NCI-H1694 (cell line): ENCODE measurements at regions not wholly inside any gene's neighbourhood (a gene's known extent, or its start where the extent isn't known, plus 50 kb on each side); places are given as distances from the start of the nearest gene placed in this dataset.

ENCODE experiments used
- DNase-seq: peaks from one replicate; lab custom pipeline; 2025; lab: John Stamatoyannopoulos, UW

DNA sequence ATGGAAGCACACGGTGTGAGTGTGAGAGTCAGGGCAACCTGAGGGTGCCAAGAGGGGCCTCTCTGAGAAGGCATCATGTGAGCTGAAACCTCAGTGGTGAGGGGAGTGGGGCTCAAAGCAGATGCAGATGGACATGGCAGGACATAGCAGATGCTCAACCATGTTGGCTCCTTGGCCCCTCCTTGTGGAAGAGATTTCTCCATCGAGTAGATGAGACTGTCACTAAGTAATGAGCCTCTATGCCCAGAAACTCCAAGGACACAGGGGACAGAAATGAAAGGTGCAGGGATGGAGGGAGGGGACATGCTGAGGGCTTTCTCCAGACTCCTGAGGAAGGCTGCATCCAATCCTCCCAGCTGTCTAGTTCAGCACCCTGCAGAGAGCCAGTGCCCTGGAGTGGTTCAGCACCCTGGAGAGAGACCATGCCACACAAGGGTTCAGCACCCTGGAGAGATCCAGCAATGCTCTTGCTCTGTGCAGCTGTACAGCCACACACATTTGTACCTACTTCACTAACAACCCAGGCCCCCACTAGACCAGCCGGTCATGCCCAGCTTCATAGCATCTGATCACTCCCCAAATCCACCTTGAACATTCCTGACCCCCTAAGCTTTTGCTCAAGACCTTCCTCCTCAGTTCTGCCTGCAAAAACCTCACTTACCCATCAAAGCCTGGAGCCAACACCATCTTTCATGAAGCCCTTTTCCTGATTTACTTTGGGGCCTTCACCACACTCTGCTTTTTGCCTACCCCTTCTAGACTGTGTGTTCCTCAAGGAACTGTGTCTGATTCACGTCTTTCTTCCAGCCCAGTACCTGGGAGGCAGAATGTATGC, 252.0 kb downstream of the CTTN start:
- no peak for DNase-seq

DNA sequence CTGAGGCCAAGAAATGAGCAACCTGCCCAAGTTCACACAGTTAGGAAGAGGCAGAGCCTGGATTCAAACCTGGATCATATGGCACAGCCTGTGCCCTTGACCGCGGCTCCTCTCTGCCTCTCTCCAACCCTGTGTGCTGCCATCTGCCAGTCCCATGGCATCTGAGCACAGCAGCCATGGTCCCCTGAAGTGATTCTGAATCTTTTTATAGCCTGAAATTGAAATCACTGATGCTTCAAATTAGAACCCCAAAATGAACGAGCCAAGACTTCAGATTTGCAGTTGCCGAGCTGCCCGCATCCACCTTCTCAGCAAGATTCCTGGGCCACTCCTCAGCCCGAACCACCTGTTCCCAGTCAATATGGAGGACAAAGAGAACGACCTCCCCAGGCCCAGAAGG, 252.7 kb downstream of the CTTN start:
- no peak for DNase-seq

DNA sequence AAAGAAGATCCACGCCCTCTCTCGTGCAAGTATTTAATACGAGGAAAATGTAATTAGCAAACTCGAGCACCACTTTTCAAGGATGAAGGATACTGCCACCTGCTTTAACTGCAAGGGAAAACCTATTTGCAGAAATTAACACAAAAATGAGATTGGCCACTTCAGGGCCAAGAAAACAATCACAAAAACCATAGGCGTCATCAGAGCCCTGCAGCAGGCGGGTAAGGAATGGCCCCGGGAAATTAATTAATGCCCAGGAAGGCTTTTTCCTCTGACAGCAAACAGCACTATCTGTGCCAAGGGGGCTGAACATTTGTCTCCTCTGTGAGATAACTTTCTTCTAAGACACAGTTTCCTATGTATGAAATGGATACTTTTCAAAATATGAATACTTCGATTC, 255.7 kb downstream of the CTTN start:
- DNase-seq = no peak

DNA sequence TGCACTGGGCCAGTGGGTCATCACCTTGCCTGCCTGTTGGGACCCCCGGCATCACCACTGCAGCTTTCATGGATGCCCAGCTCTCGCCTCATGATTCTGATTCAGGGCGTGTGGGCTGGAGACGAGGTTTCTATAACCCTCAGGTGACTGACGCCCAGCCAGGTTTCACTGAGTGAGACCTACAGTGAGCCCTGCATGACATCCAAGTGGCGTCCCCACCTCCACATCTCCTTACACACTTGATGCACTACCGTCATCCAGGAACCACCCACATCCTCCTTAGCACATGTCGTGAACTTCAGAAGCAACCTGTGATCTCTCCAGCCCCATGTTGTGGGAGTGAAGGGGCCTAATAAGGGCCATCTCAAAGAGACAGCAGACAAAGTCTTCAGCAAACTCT, 257.5 kb downstream of the CTTN start:
- no peak for DNase-seq

GRCh38 chr11:70656252-70656651, 257.9 kb downstream of the CTTN start:
- no peak for DNase-seq

GRCh38 chr11:70660059-70660888, 261.9 kb downstream of the CTTN start:
- DNase-seq = no peak

- DNase-seq = no peak
Measured at GRCh38 chr11:70660889-70661197, 262.5 kb downstream of the CTTN start.

DNA sequence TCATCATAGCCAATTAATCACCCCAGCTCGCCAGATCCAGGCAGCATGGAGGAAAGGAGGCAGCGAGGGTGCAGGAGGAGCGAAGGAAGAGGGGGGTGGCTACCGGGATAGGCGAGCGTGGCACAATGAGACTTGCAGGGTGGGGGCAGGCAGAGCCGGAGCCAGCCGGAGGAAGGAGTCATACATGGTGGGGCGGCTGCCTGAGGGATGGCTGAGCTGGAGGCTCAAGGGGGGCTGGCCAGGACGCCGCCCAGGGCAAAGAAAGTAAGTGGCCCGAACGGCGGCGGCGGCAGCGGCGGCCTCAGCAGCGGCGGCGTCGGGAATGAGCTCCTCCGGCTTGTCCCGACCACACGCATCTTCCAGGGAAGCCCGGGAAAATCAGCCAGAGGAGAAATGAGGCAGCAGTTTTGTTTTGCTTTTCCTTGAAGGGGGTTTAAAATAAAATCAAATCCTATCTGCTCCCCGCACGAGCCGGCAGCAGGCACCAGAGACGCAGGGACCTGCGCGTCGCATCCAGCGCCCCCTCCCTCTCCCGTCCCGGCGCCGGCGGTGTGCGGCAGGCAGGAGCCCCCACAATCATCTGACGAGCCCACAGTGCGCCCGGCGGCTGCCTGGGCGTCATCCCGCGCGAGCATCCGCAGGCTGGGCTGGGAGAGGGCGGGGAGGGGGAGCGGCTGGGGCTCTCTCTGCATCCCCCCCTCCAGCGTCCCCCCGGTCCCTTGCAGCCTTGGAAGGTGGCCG, 263.6 kb downstream of the CTTN start:
- DNase-seq = no peak

GRCh38 chr11:70662691-70663098, 264.4 kb downstream of the CTTN start:
- DNase-seq = no peak

- DNase-seq = no peak
Measured at GRCh38 chr11:70663815-70664214, 265.5 kb downstream of the CTTN start.

GRCh38 chr11:70666311-70666710, 268.0 kb downstream of the CTTN start:
- DNase-seq = no peak

DNA sequence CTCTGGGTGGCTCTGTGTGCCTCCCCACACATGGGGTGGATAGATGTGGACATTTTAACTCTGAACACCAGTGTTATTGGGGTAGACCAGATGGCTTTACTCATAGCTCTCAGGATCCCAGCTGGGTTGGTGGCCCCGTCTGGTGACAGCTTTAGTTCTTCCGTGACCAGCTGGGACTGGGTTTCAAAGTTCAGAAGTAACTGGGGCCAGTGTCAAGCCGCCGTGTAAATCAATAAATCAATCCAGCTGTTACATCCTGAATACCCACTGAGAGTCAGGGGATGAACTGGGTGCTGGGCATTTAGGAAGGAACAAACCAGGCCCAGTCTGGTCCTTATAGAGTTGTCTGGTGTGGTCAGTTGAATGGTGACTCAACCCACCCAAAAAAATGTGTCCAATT, 269.4 kb downstream of the CTTN start:
- DNase-seq = no peak

DNA sequence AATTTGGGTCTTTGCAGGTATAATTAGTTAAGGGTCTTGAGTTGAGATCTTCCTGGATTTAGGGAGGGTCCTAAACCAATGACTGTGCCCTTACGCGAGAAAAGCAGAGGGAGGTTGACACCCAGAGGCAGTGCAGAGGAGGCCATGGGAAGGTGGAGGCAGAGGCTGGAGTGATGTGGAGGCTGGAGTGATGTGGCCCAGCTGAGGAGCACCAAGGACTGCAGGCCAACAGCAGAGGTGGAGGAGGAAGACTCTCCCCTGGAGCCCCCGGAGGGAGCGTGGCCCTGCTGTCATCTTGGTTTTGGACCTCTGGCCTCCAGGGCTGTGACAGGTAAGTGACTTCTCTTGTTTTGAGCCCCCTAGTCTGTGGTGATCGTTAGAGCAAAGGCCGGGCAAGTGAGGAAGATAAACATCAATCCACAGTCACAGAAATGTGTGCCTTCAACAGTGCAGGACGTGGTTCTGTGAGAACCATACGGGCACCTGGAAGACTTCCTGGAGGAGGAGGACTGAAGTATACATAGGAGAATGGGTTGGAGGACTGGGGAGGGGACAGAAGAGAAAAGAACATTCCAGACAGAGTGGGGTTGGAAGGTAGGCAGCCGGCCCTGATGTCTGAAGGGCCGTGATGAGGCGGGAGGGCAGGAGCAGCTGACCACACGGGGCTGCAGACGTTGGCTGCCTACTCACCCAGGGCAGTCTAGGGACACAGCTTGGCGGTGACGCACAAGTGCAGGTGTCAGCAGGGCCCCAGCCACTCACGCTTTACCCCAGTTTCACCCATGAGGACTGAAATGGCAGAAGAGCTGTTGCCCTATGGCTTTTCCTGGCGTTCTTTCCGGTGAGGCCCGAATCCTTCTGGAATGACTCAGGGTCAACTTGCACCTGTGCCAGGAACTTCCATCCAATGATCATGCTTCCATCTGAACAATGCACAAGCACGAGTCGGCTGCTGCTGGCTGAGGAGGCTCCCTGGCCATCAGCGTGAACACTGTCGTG, 270.2 kb downstream of the CTTN start:
- DNase-seq = no peak

- no peak for DNase-seq
Measured at GRCh38 chr11:70669281-70669680, 271.0 kb downstream of the CTTN start.

DNA sequence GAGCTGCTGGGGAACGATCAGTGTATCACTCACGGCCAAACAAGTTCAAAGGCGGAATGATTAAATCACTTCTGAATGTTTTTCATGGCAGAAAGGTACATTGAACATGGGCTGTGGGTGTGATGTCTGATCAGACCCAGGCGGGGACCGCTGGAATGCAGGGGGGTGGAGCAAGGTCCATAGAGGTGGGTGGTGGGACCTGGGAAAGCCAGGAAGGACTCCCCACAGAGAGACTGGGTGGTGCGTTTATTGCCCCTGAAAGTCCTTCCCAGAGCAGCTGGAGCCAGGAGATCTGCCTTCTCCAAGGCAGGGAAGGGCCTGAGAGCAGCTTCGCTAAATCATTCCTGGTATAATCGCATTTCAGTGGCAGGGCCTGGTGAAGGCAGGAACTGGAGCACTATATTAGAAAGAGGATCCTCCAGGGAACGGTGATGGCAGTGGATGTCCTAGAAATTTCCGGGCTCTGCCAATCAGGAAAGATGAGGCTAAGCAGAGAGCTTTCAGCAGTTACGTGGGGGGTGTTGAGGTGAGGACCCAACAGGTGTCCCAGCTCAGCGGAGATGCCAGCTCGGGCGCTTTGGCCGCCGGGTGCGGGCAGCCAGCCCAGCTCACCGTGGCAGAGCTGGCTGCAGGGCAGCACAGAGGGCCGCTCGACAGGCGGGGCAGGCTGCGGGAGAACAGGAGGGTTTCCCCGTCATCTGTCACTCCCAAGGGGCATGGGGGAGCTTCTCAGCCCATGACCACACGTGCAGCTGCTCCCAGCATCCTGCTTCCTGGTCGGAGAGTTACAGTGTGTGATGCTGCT, 271.7 kb downstream of the CTTN start:
- DNase-seq = no peak

DNA sequence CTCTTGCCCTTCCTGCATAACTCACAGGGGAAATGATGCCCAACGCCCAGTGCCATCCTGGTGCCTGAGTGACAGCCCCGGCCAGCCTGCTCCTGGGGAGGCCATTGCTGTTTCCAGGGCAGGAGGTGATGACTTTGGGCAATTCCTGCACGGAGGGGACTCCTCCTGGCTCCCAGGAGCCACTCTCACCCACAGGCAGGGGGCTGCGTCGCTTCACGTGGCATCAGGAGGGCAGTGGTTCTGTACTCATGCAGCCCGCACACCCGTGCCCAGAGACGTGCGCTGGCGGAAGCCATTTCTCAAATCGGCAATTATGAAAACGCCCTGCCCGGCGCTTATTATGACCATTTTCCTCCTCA, 272.3 kb downstream of the CTTN start:
- no peak for DNase-seq

GRCh38 chr11:70671083-70671482, 272.8 kb downstream of the CTTN start:
- DNase-seq = no peak

DNA sequence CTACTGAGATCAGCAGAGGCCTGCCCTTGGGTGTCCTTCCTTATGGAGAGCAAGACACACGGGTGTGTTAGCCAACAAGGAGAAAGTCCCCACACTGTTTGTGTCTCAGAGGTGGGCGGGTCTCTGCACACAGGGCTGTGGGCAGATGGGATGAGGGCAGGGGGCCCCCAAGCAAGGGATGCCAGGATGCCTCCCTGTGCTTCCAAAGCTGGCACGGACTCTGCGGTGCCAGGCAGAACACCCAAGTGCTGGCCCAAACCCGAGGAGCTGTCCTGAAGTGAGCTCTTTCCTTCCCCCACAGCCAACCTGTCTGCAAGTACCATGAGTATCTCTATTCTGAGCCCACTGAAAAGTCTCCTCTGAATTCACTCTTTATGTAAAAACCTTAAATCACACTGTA, 273.3 kb downstream of the CTTN start:
- no peak for DNase-seq

DNA sequence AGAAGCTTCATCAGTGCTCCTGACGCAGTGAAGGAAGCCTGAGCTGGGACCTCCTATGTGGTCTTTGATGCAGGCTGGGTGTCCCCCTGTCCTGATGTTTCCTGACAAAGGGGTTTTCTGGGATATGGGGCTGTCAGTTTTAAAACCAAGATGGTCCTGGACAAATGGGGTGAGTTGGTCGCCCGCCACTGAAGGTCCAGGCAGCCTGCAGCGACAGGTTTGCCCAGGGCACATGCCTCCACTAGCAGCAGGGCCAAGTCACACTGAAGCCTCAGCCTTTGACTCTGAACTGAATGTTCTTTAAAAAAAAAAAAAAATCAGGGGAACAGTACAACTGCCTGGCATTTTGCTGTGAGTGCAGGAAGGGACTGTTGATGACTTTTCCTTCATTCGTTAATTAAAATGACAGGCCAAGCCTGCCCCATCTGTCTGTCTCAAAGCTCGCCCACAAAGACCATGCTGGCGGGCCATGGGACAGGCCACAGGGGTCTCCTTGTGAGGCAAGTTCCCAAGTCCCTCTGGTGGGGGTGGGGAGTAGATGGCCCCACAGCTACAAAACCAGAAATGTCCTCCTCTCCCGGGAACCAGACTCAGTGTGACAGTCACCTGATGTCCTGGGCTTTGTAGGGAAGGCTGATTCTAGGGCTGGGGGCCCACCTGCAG, 274.8 kb downstream of the CTTN start:
- DNase-seq = no peak

DNA sequence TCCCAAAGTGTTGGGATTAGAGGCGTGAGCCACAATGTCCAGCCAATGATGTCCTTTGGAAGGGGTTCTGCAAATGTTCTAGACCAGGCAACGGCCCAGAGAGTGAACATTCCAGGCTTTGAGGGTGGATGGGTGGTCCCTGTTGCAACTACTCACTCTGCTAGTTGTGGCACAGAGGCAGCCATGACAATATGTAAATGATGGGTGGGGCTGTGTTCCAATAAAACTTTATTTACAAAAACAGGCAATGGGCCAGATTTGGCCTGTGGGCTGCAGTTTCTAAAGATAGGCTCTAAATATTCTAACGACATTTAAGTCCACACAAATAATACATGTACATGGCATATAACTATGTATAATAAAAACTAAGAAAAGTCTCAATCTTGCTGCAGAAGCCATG, 276.3 kb downstream of the CTTN start:
- DNase-seq = no peak
